Adrenal gland (tissue), 5 donors: ENCODE measurements at regions not wholly inside any gene's neighbourhood (a gene's known extent, or its start where the extent isn't known, plus 50 kb on each side); places are given as distances from the start of the nearest gene placed in this dataset.

Source experiments
- POLR2A ChIP-seq, 2 donors: fragments of 450-650 bp; IDR thresholded peaks; one replicate each; pipeline ENCODE4 v1.6.1; 2017; ENCODE audit warnings: antibody characterized with exemption in 2 of 2, mild to moderate bottlenecking in 2 of 2, moderate library complexity in 1 of 2
- TF ChIP-seq, protein P1 (sequence below), 6 experiments: fragments of 450-650 bp in 4 of 6; fragments of 200-600 bp in 2 of 6; sonication (generic) in 1 of 6; IDR thresholded peaks; 1 replicate in 5 of 6; 2 replicates in 1 of 6; pipeline versions ENCODE4 v1.5.1 to v1.8.0; 2016 to 2021; ENCODE audit warnings: antibody characterized with exemption in 6 of 6, mild to moderate bottlenecking in 2 of 6, moderate library complexity in 1 of 6
- donor health status: DM: no; HTN: no; CAD: no.

DNA sequence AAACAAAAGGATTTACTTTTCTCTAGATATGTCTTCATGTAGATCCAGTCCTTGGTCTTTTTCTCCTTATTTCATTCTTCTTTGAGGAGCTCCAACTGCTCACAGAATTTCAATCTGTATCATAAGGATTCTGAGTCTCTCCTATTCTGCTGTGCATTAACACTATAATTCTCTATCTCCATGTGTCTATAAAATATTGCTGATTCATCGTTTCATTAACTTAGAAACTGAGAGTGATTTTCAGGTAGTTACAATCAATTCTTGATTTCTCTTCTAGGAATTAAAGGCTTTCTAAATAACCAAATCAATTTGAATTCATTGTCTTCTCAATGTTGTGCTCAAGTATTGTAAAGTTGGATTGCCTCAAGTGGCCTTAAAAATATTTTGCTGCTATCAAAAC lies 651.5 kb upstream of the CADM2 start:
- TF ChIP-seq, protein P1, sequence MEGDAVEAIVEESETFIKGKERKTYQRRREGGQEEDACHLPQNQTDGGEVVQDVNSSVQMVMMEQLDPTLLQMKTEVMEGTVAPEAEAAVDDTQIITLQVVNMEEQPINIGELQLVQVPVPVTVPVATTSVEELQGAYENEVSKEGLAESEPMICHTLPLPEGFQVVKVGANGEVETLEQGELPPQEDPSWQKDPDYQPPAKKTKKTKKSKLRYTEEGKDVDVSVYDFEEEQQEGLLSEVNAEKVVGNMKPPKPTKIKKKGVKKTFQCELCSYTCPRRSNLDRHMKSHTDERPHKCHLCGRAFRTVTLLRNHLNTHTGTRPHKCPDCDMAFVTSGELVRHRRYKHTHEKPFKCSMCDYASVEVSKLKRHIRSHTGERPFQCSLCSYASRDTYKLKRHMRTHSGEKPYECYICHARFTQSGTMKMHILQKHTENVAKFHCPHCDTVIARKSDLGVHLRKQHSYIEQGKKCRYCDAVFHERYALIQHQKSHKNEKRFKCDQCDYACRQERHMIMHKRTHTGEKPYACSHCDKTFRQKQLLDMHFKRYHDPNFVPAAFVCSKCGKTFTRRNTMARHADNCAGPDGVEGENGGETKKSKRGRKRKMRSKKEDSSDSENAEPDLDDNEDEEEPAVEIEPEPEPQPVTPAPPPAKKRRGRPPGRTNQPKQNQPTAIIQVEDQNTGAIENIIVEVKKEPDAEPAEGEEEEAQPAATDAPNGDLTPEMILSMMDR (IDR thresholded peaks at IDR 0.05): no peak
- TF ChIP-seq POLR2A (IDR thresholded peaks at IDR 0.05): no peak
